PFSK-1 (cell line): ENCODE measurements at regions not wholly inside any gene's neighbourhood (a gene's known extent, or its start where the extent isn't known, plus 50 kb on each side); places are given as distances from the start of the nearest gene placed in this dataset.

Source experiments
- FOXP2 ChIP-seq: optimal IDR thresholded peaks from 2 replicates; pipeline ENCODE3; 2011; ENCODE audit warnings: borderline replicate concordance, control low read depth, inconsistent platforms; ENCODE audit not compliant: insufficient read depth; ENCODE audit errors: extremely low read length, extremely low read depth
- POLR2AphosphoS5 ChIP-seq: IDR thresholded peaks from 2 replicates; pipeline ENCODE4 v1.6.1; 2012; ENCODE audit warnings: low read depth, mild to moderate bottlenecking, control low read depth, low read length, moderate library complexity
- SIN3A ChIP-seq: IDR thresholded peaks from 2 replicates; pipeline ENCODE4 v1.6.1; 2012; ENCODE audit warnings: mild to moderate bottlenecking, low read length, moderate library complexity, borderline replicate concordance; ENCODE audit not compliant: insufficient read depth
- TAF1 ChIP-seq: IDR thresholded peaks from 2 replicates; pipeline ENCODE4 v1.6.1; 2012; ENCODE audit warnings: low read length, control low read depth, borderline replicate concordance; ENCODE audit not compliant: insufficient read depth
- TF ChIP-seq, protein P1 (sequence below), 2 experiments: IDR thresholded peaks; 2 replicates each; pipeline versions ENCODE4 v1.6.1 to v1.8.0; 2011 to 2012; ENCODE audit warnings: low read depth in 2 of 2, low read length in 2 of 2, control low read depth in 1 of 2, inconsistent platforms in 1 of 2, mild to moderate bottlenecking in 1 of 2, moderate library complexity in 1 of 2; ENCODE audit not compliant: insufficient read depth in 1 of 2

DNA sequence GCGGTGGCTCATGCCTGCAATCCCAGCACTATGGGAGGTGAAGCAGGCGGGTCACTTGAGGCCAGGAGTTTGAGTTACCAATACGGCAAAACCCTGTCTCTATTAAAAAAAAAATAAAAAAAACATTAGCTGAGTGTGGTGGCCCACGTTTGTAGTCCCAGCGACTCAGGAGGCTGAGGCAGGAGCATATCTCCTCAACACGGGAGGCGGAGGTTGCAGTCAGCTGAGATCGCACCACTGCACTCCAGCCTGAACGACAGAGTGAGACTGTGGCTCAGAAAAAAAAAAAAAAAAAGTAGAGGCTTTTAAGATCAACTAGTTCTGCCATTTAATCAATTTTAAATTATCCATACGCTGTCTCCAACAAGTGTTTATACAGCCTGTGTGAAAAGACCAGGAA, 1130.3 kb downstream of the PCDH9 start:
- TF ChIP-seq TAF1: no peak
- no peak for TF ChIP-seq POLR2AphosphoS5
- TF ChIP-seq FOXP2: no peak
- TF ChIP-seq SIN3A: no peak
- TF ChIP-seq, protein P1, sequence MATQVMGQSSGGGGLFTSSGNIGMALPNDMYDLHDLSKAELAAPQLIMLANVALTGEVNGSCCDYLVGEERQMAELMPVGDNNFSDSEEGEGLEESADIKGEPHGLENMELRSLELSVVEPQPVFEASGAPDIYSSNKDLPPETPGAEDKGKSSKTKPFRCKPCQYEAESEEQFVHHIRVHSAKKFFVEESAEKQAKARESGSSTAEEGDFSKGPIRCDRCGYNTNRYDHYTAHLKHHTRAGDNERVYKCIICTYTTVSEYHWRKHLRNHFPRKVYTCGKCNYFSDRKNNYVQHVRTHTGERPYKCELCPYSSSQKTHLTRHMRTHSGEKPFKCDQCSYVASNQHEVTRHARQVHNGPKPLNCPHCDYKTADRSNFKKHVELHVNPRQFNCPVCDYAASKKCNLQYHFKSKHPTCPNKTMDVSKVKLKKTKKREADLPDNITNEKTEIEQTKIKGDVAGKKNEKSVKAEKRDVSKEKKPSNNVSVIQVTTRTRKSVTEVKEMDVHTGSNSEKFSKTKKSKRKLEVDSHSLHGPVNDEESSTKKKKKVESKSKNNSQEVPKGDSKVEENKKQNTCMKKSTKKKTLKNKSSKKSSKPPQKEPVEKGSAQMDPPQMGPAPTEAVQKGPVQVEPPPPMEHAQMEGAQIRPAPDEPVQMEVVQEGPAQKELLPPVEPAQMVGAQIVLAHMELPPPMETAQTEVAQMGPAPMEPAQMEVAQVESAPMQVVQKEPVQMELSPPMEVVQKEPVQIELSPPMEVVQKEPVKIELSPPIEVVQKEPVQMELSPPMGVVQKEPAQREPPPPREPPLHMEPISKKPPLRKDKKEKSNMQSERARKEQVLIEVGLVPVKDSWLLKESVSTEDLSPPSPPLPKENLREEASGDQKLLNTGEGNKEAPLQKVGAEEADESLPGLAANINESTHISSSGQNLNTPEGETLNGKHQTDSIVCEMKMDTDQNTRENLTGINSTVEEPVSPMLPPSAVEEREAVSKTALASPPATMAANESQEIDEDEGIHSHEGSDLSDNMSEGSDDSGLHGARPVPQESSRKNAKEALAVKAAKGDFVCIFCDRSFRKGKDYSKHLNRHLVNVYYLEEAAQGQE (IDR thresholded peaks at IDR 0.05; ENCODE audit: insufficient read depth in 1 of 2, low read depth in 2 of 2, low read length in 2 of 2): no peak

DNA sequence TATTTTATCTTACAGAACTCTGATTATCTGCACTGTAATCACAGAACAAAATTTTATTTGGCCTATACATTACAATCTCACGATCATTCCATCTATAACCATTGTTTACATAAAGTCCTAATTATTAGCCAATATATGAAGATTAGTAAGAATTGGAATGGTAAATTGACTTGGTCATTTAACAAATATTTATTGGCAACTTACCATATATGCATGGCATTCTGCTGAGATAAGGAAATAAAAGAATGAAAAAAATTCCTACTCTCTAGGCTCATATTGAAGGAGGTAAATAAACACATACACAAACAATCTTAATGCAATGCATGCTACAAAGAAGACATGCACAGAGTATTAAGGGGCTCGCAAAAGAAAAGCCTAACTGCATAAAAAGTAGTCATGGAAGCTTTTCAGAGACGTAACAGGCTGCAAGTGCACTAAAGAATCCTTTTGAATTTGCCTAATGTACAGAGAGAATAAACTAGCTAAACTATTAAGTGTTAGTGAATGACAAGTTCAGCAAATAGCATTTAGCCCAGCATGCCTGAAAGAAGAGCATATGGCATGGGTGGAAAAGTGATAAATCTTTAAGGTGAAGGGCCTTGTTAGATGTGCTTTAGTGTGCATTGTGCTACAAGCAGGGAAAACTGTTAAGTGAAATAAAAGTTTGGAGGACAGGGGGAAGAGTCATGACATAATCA, 1131.1 kb downstream of the PCDH9 start:
- TF ChIP-seq POLR2AphosphoS5: no peak
- no peak for TF ChIP-seq TAF1
- TF ChIP-seq, protein P1 (IDR thresholded peaks at IDR 0.05; ENCODE audit: insufficient read depth in 1 of 2, low read depth in 2 of 2, low read length in 2 of 2): no peak
- TF ChIP-seq SIN3A: no peak
- TF ChIP-seq FOXP2: no peak

DNA sequence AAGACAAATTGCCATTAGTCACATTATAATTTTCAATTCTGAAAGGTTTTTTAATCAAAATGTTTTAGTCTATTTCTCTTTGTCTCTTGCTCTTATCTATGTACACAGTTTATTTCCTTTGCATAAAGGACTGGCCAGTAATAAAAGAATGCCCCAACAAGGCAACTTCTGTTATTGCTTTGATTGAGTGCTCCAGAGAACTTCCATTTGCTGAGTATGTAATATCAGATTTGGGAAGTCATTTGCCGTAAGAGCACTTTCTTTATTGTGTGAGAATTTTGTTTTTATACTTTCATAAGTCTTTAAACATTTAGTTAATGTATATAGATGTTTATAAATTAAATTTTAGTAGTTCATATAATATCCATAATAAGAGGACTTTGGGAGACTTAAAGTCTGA, 1140.4 kb downstream of the PCDH9 start:
- no peak for TF ChIP-seq SIN3A
- no peak for TF ChIP-seq TAF1
- TF ChIP-seq POLR2AphosphoS5: no peak
- TF ChIP-seq, protein P1 (IDR thresholded peaks at IDR 0.05; ENCODE audit: insufficient read depth in 1 of 2, low read depth in 2 of 2, low read length in 2 of 2): no peak
- no peak for TF ChIP-seq FOXP2

DNA sequence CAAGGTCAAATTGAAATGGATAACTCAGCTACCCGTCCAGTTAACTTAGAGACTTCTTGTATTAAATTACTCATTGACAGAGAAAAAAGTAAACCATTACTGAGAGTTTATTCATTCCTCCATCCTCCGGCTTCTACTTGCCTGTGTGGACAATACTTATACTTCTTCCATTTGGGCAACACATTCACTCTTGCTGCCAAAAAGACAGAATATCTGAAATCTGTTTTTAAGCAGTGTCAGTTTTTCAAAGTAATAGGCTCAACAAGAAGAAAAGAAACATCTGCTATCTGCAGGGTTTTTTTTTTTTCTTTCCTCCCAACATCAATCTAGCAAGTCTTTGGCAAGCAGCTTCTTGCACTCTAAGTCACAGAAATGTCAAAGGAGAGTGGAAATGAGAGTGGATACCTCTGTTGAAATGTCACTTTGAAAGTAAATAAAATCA, 1142.8 kb downstream of the PCDH9 start:
- TF ChIP-seq POLR2AphosphoS5 (no peak), TAF1 (no peak)
- TF ChIP-seq, protein P1 (IDR thresholded peaks at IDR 0.05; ENCODE audit: insufficient read depth in 1 of 2, low read depth in 2 of 2, low read length in 2 of 2): no peak
